Nephron progenitor cell (in vitro differentiated cells): ENCODE measurements at regions not wholly inside any gene's neighbourhood (a gene's known extent, or its start where the extent isn't known, plus 50 kb on each side); places are given as distances from the start of the nearest gene placed in this dataset.

Experiments
- DNase-seq: peaks from one replicate; pipeline ENCODE4 v3.0.0; 2021
- H3K27ac Mint-ChIP-seq: 2 replicates; pipeline ENCODE4 v1.8.0; 2021; ENCODE audit warnings: mild to moderate bottlenecking, moderate library complexity, mixed read lengths
- H3K27me3 Mint-ChIP-seq: 2 replicates; pipeline ENCODE4 v1.8.0; 2021; ENCODE audit warnings: mild to moderate bottlenecking, low read depth, mixed read lengths; ENCODE audit not compliant: poor library complexity
- H3K36me3 Mint-ChIP-seq: 2 replicates; pipeline ENCODE4 v1.8.0; 2021; ENCODE audit warnings: low read depth, mixed read lengths
- H3K4me1 Mint-ChIP-seq: 2 replicates; pipeline ENCODE4 v1.8.0; 2021; ENCODE audit warnings: mixed read lengths
- H3K4me3 Mint-ChIP-seq: 2 replicates; pipeline ENCODE4 v1.8.0; 2021; ENCODE audit warnings: mild to moderate bottlenecking, moderate library complexity, mixed read lengths
- H3K9me3 Mint-ChIP-seq: 2 replicates; pipeline ENCODE4 v1.8.0; 2021; ENCODE audit warnings: mild to moderate bottlenecking, moderate library complexity, mixed read lengths
- CTCF ChIP-seq: fragments of 200-600 bp; sonication (generic); IDR thresholded peaks from 2 replicates; pipeline ENCODE4 v1.5.0; 2021; ENCODE audit warnings: antibody characterized with exemption

- peaks cover 6% of the 10 kb centered on the region for H3K4me1 Mint-ChIP-seq
- DNase-seq, result no peak
- H3K9me3 Mint-ChIP-seq, result peaks cover 27% of the 10 kb centered on the region
- peaks cover 20% of the 10 kb centered on the region for H3K36me3 Mint-ChIP-seq
- no peak for TF ChIP-seq CTCF
- no peaks in the 10 kb centered on the region for H3K27me3 Mint-ChIP-seq
- H3K27ac Mint-ChIP-seq, result no peak overlapping the region
- H3K4me3 Mint-ChIP-seq, result no peak overlapping the region
Observed at GRCh38 chr17:70888324-70888723, 719.0 kb downstream of the KCNJ2 start.

- no peak overlapping the region for H3K4me3 Mint-ChIP-seq
- peaks cover 6% of the 10 kb centered on the region for H3K4me1 Mint-ChIP-seq
- TF ChIP-seq CTCF, result no peak
- peaks cover 24% of the 10 kb centered on the region for H3K9me3 Mint-ChIP-seq
- peaks cover 3% of the 10 kb centered on the region for H3K27me3 Mint-ChIP-seq
- no peak for DNase-seq
- H3K36me3 Mint-ChIP-seq, result peaks cover 7% of the 10 kb centered on the region
- H3K27ac Mint-ChIP-seq, result no peak overlapping the region
Observed at GRCh38 chr17:70891306-70891705, 722.0 kb downstream of the KCNJ2 start.

GRCh38 chr17:70892527-70892926, 723.2 kb downstream of the KCNJ2 start:
- DNase-seq, result no peak
- peaks cover 14% of the 10 kb centered on the region for H3K4me1 Mint-ChIP-seq
- peaks cover 12% of the 10 kb centered on the region for H3K36me3 Mint-ChIP-seq
- H3K9me3 Mint-ChIP-seq, result peaks cover 30% of the 10 kb centered on the region
- no peak overlapping the region for H3K27ac Mint-ChIP-seq
- TF ChIP-seq CTCF, result no peak
- H3K27me3 Mint-ChIP-seq, result peaks cover 3% of the 10 kb centered on the region
- no peak overlapping the region for H3K4me3 Mint-ChIP-seq

GRCh38 chr17:70896843-70897242, 727.5 kb downstream of the KCNJ2 start:
- H3K27me3 Mint-ChIP-seq, result peaks cover 3% of the 10 kb centered on the region
- no peak for DNase-seq
- H3K27ac Mint-ChIP-seq, result peak overlapping the region; percentile 8
- peaks cover 11% of the 10 kb centered on the region for H3K4me1 Mint-ChIP-seq
- no peak overlapping the region for H3K4me3 Mint-ChIP-seq
- H3K9me3 Mint-ChIP-seq, result peaks cover 46% of the 10 kb centered on the region
- H3K36me3 Mint-ChIP-seq, result peaks cover 22% of the 10 kb centered on the region
- TF ChIP-seq CTCF, result no peak

GRCh38 chr17:70897446-70897845, 728.1 kb downstream of the KCNJ2 start:
- Mint-ChIP-seq H3K9me3 (peaks cover 51% of the 10 kb centered on the region), H3K36me3 (peaks cover 24% of the 10 kb centered on the region), H3K27ac (peak overlapping the region; percentile 37), H3K4me1 (peaks cover 11% of the 10 kb centered on the region), H3K27me3 (peaks cover 3% of the 10 kb centered on the region), H3K4me3 (no peak overlapping the region)
- DNase-seq, result no peak
- TF ChIP-seq CTCF, result no peak

GRCh38 chr17:70901870-70902269, 732.5 kb downstream of the KCNJ2 start:
- Mint-ChIP-seq H3K9me3 (peaks cover 41% of the 10 kb centered on the region), H3K36me3 (peaks cover 15% of the 10 kb centered on the region), H3K4me1 (peaks cover 13% of the 10 kb centered on the region), H3K4me3 (no peak overlapping the region), H3K27ac (no peak overlapping the region), H3K27me3 (no peaks in the 10 kb centered on the region)
- TF ChIP-seq CTCF, result no peak
- no peak for DNase-seq
